IMR-90 (cell line): ENCODE measurements at regions not wholly inside any gene's neighbourhood (a gene's known extent, or its start where the extent isn't known, plus 50 kb on each side); places are given as distances from the start of the nearest gene placed in this dataset.

Experiments
- ATAC-seq: fragments of 200-7000 bp; cut with Tn5 transposase; 2 replicates; pipeline ENCODE4 v1.9.1; 2020; ENCODE audit warnings: low read depth, mild to moderate bottlenecking, moderate library complexity
- BruUV-seq: library from RNA; stranded (reverse); fragments of 400-500 nt; replicated peaks from 2 replicates; lab custom pipeline; 2021; lab: Mats Ljungman, UMichigan
- CTCF ChIA-PET: fragments of 300-600 bp; formaldehyde crosslinking; extraction: SDS; loops from one replicate; lab custom pipeline; 2021; ENCODE audit warnings: antibody characterized with exemption; lab: Yijun Ruan, JAX
- POLR2A ChIA-PET: fragments of 300-600 bp; sonication (Branson Sonifier 250); formaldehyde crosslinking; loops from one replicate; lab custom pipeline; 2022; ENCODE audit warnings: antibody characterized with exemption; ENCODE audit not compliant: unreplicated experiment; lab: Charles Lee
- DNase-seq: peaks from one replicate; pipeline ENCODE4 v3.0.0; 2013
- H2AFZ ChIP-seq: replicated peaks from 2 replicates; pipeline ENCODE3; 2013; ENCODE audit warnings: low read length, mild to moderate bottlenecking; ENCODE audit not compliant: poor library complexity
- H2AK5ac ChIP-seq: 2 replicates; pipeline ENCODE4 v1.6.1; 2013; ENCODE audit warnings: low read depth, low read length, inconsistent platforms
- H2AK9ac ChIP-seq: replicated peaks from 2 replicates; pipeline ENCODE3; 2013; ENCODE audit warnings: mild to moderate bottlenecking, low read depth, low read length, moderate library complexity; ENCODE audit not compliant: poor library complexity
- H2BK120ac ChIP-seq: 2 replicates; pipeline ENCODE4 v1.6.1; 2013; ENCODE audit warnings: low read depth, low read length, inconsistent platforms
- H2BK15ac ChIP-seq: 3 replicates; pipeline ENCODE4 v1.6.1; 2013; ENCODE audit warnings: low read depth, low read length, inconsistent platforms
- H2BK20ac ChIP-seq: 2 replicates; pipeline ENCODE4 v1.6.1; 2013; ENCODE audit warnings: low read depth, mild to moderate bottlenecking, inconsistent platforms, low read length, moderate library complexity
- H2BK5ac ChIP-seq: 2 replicates; pipeline ENCODE4 v1.6.1; 2013; ENCODE audit warnings: mild to moderate bottlenecking, low read depth, low read length, inconsistent platforms; ENCODE audit not compliant: poor library complexity, severe bottlenecking
- H3K14ac ChIP-seq: replicated peaks from 2 replicates; pipeline ENCODE4 v1.6.1; 2013; ENCODE audit warnings: low read depth, low read length, inconsistent platforms
- H3K18ac ChIP-seq: 2 replicates; pipeline ENCODE4 v1.6.1; 2013; ENCODE audit warnings: low read depth, low read length, control low read depth
- H3K23ac ChIP-seq: 2 replicates; pipeline ENCODE4 v1.6.1; 2013; ENCODE audit warnings: low read depth, low read length, inconsistent platforms
- H3K27ac ChIP-seq: 2 replicates; pipeline ENCODE4 v1.5.1; 2013; ENCODE audit warnings: mild to moderate bottlenecking, control low read depth, low read length; ENCODE audit not compliant: insufficient read depth
- H3K27me3 ChIP-seq: 2 replicates; pipeline ENCODE4 v1.6.1; 2013; ENCODE audit warnings: low read length; ENCODE audit not compliant: control insufficient read depth, insufficient read depth
- H3K36me3 ChIP-seq: 2 replicates; pipeline ENCODE4 v1.6.1; 2013; ENCODE audit warnings: low read length, mixed read lengths; ENCODE audit not compliant: control insufficient read depth, insufficient read depth
- H3K4ac ChIP-seq: 2 replicates; pipeline ENCODE4 v1.6.1; 2013; ENCODE audit warnings: low read depth, low read length, inconsistent platforms
- H3K4me1 ChIP-seq: 2 replicates; pipeline ENCODE4 v1.6.1; 2013; ENCODE audit warnings: low read length, mixed read lengths; ENCODE audit not compliant: control insufficient read depth, insufficient read depth
- H3K4me2 ChIP-seq: 2 replicates; pipeline ENCODE4 v1.6.1; 2013; ENCODE audit warnings: low read depth, mild to moderate bottlenecking, control low read depth, low read length, moderate library complexity
- H3K4me3 ChIP-seq: 2 replicates; pipeline ENCODE4 v1.5.1; 2013; ENCODE audit warnings: low read depth, mild to moderate bottlenecking, control low read depth, low read length, moderate library complexity; ENCODE audit not compliant: insufficient read depth
- H3K56ac ChIP-seq: 2 replicates; pipeline ENCODE4 v1.6.1; 2013; ENCODE audit warnings: low read length, inconsistent platforms; ENCODE audit not compliant: insufficient read depth; ENCODE audit errors: extremely low read depth
- H3K79me1 ChIP-seq, 2 experiments: 2 replicates each; pipeline ENCODE4 v1.6.1; 2013; ENCODE audit warnings: low read length in 2 of 2, inconsistent platforms in 1 of 2, low read depth in 1 of 2
- H3K9ac ChIP-seq: 2 replicates; pipeline ENCODE4 v1.6.1; 2013; ENCODE audit warnings: low read depth, low read length, control low read depth
- H3K9me1 ChIP-seq: 2 replicates; pipeline ENCODE4 v1.6.1; 2013; ENCODE audit warnings: low read length, inconsistent platforms; ENCODE audit not compliant: insufficient read depth
- H3K9me3 ChIP-seq: 2 replicates; pipeline ENCODE4 v1.6.1; 2013; ENCODE audit warnings: low read length; ENCODE audit not compliant: control insufficient read depth, insufficient read depth
- H4K20me1 ChIP-seq: 2 replicates; pipeline ENCODE4 v1.6.1; 2013; ENCODE audit warnings: low read length, inconsistent platforms; ENCODE audit not compliant: insufficient read depth
- H4K5ac ChIP-seq: 2 replicates; pipeline ENCODE4 v1.6.1; 2013; ENCODE audit warnings: mild to moderate bottlenecking, low read depth, low read length, control low read depth
- H4K8ac ChIP-seq, 2 experiments: 2 replicates each; pipeline ENCODE4 v1.6.1; 2013; ENCODE audit warnings: low read depth in 2 of 2, low read length in 2 of 2, control low read depth in 1 of 2, inconsistent platforms in 1 of 2
- H4K91ac ChIP-seq: 2 replicates; pipeline ENCODE4 v1.6.1; 2013; ENCODE audit warnings: low read depth, low read length, inconsistent platforms; ENCODE audit not compliant: insufficient read depth
- CHD1 ChIP-seq: IDR thresholded peaks from 2 replicates; pipeline ENCODE4 v1.6.1; 2012; ENCODE audit warnings: low read depth, low read length, improper control_type of control experiment
- WGBS, 2 experiments: methylation state at CpG; one replicate each; pipeline versions ENCODE4 v1.1.5 to v1.1.7; 2013; ENCODE audit warnings: missing lambda C conversion rate in 2 of 2; ENCODE audit not compliant: insufficient read length in 1 of 2; ENCODE audit errors: extremely low coverage in 2 of 2; 5-methylcytosine and 5-hydroxymethylcytosine counted together
- dilution Hi-C: fragments of 300-500 bp; cut with HindIII; formaldehyde crosslinking; loops from one replicate; pipeline ENCODE4 v1.14.3; 2018; ENCODE audit warnings: low sequenced_read_pairs; ENCODE audit not compliant: unreplicated experiment
- in situ Hi-C: fragments of 300-500 bp; cut with MboI; formaldehyde crosslinking; loops from 3 replicates; pipeline ENCODE4 v1.14.3; 2019; ENCODE audit warnings: low sequenced_read_pairs, inconsistent platforms, mixed read lengths
- intact Hi-C: fragments of 100-400 bp; cut with micrococcal nuclease; formaldehyde crosslinking; loops from 2 replicates; pipeline ENCODE4 v1.10.0; 2022

DNA sequence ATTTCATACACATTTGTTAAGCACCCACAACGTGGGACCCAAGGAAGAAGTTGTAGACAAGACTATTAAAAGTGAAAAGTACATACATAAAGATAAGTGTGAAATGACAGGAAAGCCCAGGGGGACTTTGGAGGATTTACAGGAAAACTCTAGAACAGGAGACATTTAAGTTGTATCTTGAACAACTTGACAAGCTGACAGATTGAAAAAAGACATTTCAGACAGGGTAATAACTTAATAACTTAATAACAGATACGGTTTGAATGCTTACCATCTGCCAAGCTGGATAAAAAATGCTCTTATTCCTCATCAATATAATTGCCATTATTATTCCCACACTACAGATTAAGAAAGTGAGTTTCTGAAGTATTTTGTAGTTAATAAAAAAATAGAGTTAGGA is 229.7 kb upstream of the SYT10 start:
- BruUV-seq: no TSS peak
- WGBS, 2 experiments: no CpG with 5 or more reads among the region's 2 CpGs
- Histone ChIP-seq H3K4me1 (no peaks in the 10 kb centered on the region), H4K8ac (no peak overlapping the region), H4K20me1 (no peaks in the 10 kb centered on the region), H3K56ac (no peak overlapping the region), H3K36me3 (no peaks in the 10 kb centered on the region), H3K4me2 (no peak overlapping the region), H2BK120ac (no peak overlapping the region), H2AFZ (no peak overlapping the region), H3K27ac (no peak overlapping the region), H2BK15ac (no peak overlapping the region), H4K5ac (no peak overlapping the region), H3K4ac (no peak overlapping the region), H2AK9ac (no peak overlapping the region), H2AK5ac (no peak overlapping the region), H3K4me3 (no peak overlapping the region), H3K23ac (no peak overlapping the region), H3K9me3 (0 out of 2 replicates have a peak, but pooled peaks cover 2% of the 10 kb centered on the region), H3K9ac (no peak overlapping the region), H3K14ac (no peak overlapping the region), H3K18ac (no peak overlapping the region), H2BK20ac (no peak overlapping the region), H2BK5ac (no peak overlapping the region), H3K9me1 (no peaks in the 10 kb centered on the region), H3K27me3 (no peaks in the 10 kb centered on the region), H4K91ac (no peak overlapping the region), H3K79me1 (no peaks in the 10 kb centered on the region)
- intact Hi-C loops: no loop called here
- ATAC-seq: no peak
- TF ChIP-seq CHD1: no peak
- in situ Hi-C loops: no loop called here
- ChIA-PET POLR2A (no interaction called here), CTCF (no interaction called here)
- dilution Hi-C loops: no loop called here
- no peak for DNase-seq
